Left renal cortex interstitium (tissue), 4 donors: ENCODE measurements at regions not wholly inside any gene's neighbourhood (a gene's known extent, or its start where the extent isn't known, plus 50 kb on each side); places are given as distances from the start of the nearest gene placed in this dataset.
"Not testable (repeated sequence)": the region's sequence is repeated elsewhere in the genome, so short reads cannot be mapped to it uniquely, and the experiment has no call there.

Experiments
- DNase-seq, 4 donors: peaks; one replicate each; pipeline ENCODE4 v3.0.0-alpha.2; 2013; ENCODE audit warnings: low read depth in 4 of 4, low spot score in 2 of 4, missing footprints in 1 of 4

GRCh38 chr2:16036951-16037350 lies 96.6 kb downstream of the MYCN start:
- DNase-seq: no peak

- no peak for DNase-seq
These were observed 95.7 kb downstream of the MYCN start for GRCh38 chr2:16035747-16036745.

- DNase-seq: no peak
These were observed 94.8 kb downstream of the MYCN start for GRCh38 chr2:16034975-16035746.

- DNase-seq: no peak
These were observed 94.0 kb downstream of the MYCN start for GRCh38 chr2:16034151-16034974.

GRCh38 chr2:16033032-16033293 lies 92.6 kb downstream of the MYCN start:
- DNase-seq: no peak

- DNase-seq: no peak
These were observed 92.1 kb downstream of the MYCN start for GRCh38 chr2:16032282-16033031.

- no peak for DNase-seq
These were observed 91.5 kb downstream of the MYCN start for GRCh38 chr2:16031848-16032159.

- DNase-seq: no peak
These were observed 90.9 kb downstream of the MYCN start for GRCh38 chr2:16031058-16031847.

GRCh38 chr2:16030206-16031057 lies 90.1 kb downstream of the MYCN start:
- no peak for DNase-seq

GRCh38 chr2:16028644-16029043 lies 88.3 kb downstream of the MYCN start:
- DNase-seq: no peak

GRCh38 chr2:16026816-16027501 lies 86.6 kb downstream of the MYCN start:
- no peak for DNase-seq

GRCh38 chr2:16025876-16026640 lies 85.7 kb downstream of the MYCN start:
- DNase-seq: no peak

- DNase-seq: no peak
These were observed 85.0 kb downstream of the MYCN start for GRCh38 chr2:16025211-16025875.

GRCh38 chr2:16024628-16025027 lies 84.3 kb downstream of the MYCN start:
- DNase-seq: not testable (repeated sequence)

- DNase-seq: no peak
These were observed 83.4 kb downstream of the MYCN start for GRCh38 chr2:16023506-16024360.
